Neural cell (in vitro differentiated cells): ENCODE measurements at regions not wholly inside any gene's neighbourhood (a gene's known extent, or its start where the extent isn't known, plus 50 kb on each side); places are given as distances from the start of the nearest gene placed in this dataset.

ENCODE experiments used
- CTCF ChIP-seq: fragments of 450-650 bp; IDR thresholded peaks from 2 replicates; pipeline ENCODE4 v1.5.1; 2014; ENCODE audit warnings: antibody characterized with exemption, mild to moderate bottlenecking, moderate library complexity; ENCODE audit not compliant: poor library complexity, severe bottlenecking
- RAD21 ChIP-seq: fragments of 450-650 bp; conservative IDR thresholded peaks from 2 replicates; pipeline ENCODE4 v1.6.1; 2014; ENCODE audit warnings: antibody characterized with exemption, mild to moderate bottlenecking, moderate library complexity
- REST ChIP-seq: IDR thresholded peaks from 2 replicates; pipeline ENCODE4 v1.6.1; 2012; ENCODE audit warnings: borderline replicate concordance

- TF ChIP-seq REST (no peak), CTCF (no peak), RAD21 (no peak)
Measured at GRCh38 chr16:27737513-27737912, 187.6 kb downstream of the KATNIP start.
